ENCODE measurements at regions not wholly inside any gene's neighbourhood (a gene's known extent, or its start where the extent isn't known, plus 50 kb on each side); places are given as distances from the start of the nearest gene placed in this dataset.

- ATAC-seq (no peak), DNase-seq (ENCODE audit: low read depth, low spot score) (no peak)
- intact Hi-C loops (cut with micrococcal nuclease; ENCODE audit: unreplicated experiment) (no loop called here), in situ Hi-C loops (cut with HindIII; ENCODE audit: low pct_unique_long_range_greater_than_20kb, low sequenced_read_pairs) (no loop called here)
- POLR2A ChIA-PET: no interaction called here
- Histone ChIP-seq H3K27me3 (ENCODE audit: control insufficient read depth, insufficient read depth, low read length) (no peaks in the 10 kb centered on the region), H3K27ac (ENCODE audit: low read length) (no peak overlapping the region), H3K36me3 (ENCODE audit: control insufficient read depth, insufficient read depth, low read length) (no peaks in the 10 kb centered on the region), H3K4me3 (ENCODE audit: low read depth in 2 of 2, low read length in 2 of 2) (no peak overlapping the region), H3K4me1 (ENCODE audit: control insufficient read depth, insufficient read depth, low read length) (no peaks in the 10 kb centered on the region), H3K9me3 (ENCODE audit: control insufficient read depth, insufficient read depth, low read depth, low read length) (no peaks in the 10 kb centered on the region)
- CTCF ChIA-PET: no interaction called here
- TF ChIP-seq, protein P1, sequence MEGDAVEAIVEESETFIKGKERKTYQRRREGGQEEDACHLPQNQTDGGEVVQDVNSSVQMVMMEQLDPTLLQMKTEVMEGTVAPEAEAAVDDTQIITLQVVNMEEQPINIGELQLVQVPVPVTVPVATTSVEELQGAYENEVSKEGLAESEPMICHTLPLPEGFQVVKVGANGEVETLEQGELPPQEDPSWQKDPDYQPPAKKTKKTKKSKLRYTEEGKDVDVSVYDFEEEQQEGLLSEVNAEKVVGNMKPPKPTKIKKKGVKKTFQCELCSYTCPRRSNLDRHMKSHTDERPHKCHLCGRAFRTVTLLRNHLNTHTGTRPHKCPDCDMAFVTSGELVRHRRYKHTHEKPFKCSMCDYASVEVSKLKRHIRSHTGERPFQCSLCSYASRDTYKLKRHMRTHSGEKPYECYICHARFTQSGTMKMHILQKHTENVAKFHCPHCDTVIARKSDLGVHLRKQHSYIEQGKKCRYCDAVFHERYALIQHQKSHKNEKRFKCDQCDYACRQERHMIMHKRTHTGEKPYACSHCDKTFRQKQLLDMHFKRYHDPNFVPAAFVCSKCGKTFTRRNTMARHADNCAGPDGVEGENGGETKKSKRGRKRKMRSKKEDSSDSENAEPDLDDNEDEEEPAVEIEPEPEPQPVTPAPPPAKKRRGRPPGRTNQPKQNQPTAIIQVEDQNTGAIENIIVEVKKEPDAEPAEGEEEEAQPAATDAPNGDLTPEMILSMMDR (IDR thresholded peaks at IDR 0.05): no peak
- TF ChIP-seq POLR2AphosphoS5 (IDR thresholded peaks at IDR 0.05; ENCODE audit: low read depth, low read length): no peak
- no peak for TF ChIP-seq SIN3A (IDR thresholded peaks at IDR 0.05; ENCODE audit: borderline replicate concordance, insufficient read depth, low read depth, low read length)
- TF ChIP-seq, protein P2, sequence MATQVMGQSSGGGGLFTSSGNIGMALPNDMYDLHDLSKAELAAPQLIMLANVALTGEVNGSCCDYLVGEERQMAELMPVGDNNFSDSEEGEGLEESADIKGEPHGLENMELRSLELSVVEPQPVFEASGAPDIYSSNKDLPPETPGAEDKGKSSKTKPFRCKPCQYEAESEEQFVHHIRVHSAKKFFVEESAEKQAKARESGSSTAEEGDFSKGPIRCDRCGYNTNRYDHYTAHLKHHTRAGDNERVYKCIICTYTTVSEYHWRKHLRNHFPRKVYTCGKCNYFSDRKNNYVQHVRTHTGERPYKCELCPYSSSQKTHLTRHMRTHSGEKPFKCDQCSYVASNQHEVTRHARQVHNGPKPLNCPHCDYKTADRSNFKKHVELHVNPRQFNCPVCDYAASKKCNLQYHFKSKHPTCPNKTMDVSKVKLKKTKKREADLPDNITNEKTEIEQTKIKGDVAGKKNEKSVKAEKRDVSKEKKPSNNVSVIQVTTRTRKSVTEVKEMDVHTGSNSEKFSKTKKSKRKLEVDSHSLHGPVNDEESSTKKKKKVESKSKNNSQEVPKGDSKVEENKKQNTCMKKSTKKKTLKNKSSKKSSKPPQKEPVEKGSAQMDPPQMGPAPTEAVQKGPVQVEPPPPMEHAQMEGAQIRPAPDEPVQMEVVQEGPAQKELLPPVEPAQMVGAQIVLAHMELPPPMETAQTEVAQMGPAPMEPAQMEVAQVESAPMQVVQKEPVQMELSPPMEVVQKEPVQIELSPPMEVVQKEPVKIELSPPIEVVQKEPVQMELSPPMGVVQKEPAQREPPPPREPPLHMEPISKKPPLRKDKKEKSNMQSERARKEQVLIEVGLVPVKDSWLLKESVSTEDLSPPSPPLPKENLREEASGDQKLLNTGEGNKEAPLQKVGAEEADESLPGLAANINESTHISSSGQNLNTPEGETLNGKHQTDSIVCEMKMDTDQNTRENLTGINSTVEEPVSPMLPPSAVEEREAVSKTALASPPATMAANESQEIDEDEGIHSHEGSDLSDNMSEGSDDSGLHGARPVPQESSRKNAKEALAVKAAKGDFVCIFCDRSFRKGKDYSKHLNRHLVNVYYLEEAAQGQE (IDR thresholded peaks at IDR 0.05; ENCODE audit: insufficient read depth in 1 of 2, low read depth in 2 of 2, low read length in 1 of 2): no peak
- no peak for TF ChIP-seq TCF7L2 (IDR thresholded peaks at IDR 0.05; ENCODE audit: low read depth, low read length)
- BruUV-seq (replicated peaks): no TSS peak
Measured at GRCh38 chr2:22283436-22283835, 1101.5 kb upstream of the KLHL29 start.

DNA sequence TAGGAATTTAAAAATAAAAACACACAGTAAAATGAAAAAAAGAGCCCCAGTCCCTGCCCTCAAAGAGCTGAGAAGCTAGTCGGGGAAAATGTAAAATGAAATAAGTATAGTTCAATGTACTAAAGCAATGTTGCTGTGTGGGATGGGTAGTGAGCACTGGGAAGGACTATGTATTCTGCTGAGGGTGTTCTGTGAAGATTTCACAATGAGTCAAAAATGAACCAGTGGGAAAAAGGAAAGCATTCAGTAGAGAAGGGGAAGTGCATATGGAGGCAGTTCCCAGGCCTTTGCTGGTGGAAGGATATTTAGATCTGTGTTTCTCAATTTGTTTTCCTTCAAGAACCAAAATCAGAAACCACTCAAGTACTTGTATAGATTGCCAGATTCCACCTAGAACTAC, 1094.7 kb upstream of the KLHL29 start:
- POLR2A ChIA-PET: no interaction called here
- Histone ChIP-seq H3K4me1 (ENCODE audit: control insufficient read depth, insufficient read depth, low read length) (no peaks in the 10 kb centered on the region), H3K27ac (ENCODE audit: low read length) (no peak overlapping the region), H3K4me3 (ENCODE audit: low read depth in 2 of 2, low read length in 2 of 2) (no peak overlapping the region), H3K27me3 (ENCODE audit: control insufficient read depth, insufficient read depth, low read length) (no peaks in the 10 kb centered on the region), H3K36me3 (ENCODE audit: control insufficient read depth, insufficient read depth, low read length) (no peaks in the 10 kb centered on the region), H3K9me3 (ENCODE audit: control insufficient read depth, insufficient read depth, low read depth, low read length) (no peaks in the 10 kb centered on the region)
- DNase-seq (ENCODE audit: low read depth, low spot score): no peak
- TF ChIP-seq, protein P2 (IDR thresholded peaks at IDR 0.05; ENCODE audit: insufficient read depth in 1 of 2, low read depth in 2 of 2, low read length in 1 of 2): no peak
- TF ChIP-seq POLR2AphosphoS5 (IDR thresholded peaks at IDR 0.05; ENCODE audit: low read depth, low read length) (no peak), SIN3A (IDR thresholded peaks at IDR 0.05; ENCODE audit: borderline replicate concordance, insufficient read depth, low read depth, low read length) (no peak), TCF7L2 (IDR thresholded peaks at IDR 0.05; ENCODE audit: low read depth, low read length) (no peak)
- TF ChIP-seq, protein P1 (IDR thresholded peaks at IDR 0.05): no peak
- no TSS peak for BruUV-seq (replicated peaks)
- CTCF ChIA-PET: no interaction called here
- in situ Hi-C loops (cut with HindIII; ENCODE audit: low pct_unique_long_range_greater_than_20kb, low sequenced_read_pairs): no loop called here
- ATAC-seq: no peak
- intact Hi-C loops (cut with micrococcal nuclease; ENCODE audit: unreplicated experiment): no loop called here

All from Panc1 (cell line).